ENCODE measurements at regions not wholly inside any gene's neighbourhood (a gene's known extent, or its start where the extent isn't known, plus 50 kb on each side); places are given as distances from the start of the nearest gene placed in this dataset.

DNA sequence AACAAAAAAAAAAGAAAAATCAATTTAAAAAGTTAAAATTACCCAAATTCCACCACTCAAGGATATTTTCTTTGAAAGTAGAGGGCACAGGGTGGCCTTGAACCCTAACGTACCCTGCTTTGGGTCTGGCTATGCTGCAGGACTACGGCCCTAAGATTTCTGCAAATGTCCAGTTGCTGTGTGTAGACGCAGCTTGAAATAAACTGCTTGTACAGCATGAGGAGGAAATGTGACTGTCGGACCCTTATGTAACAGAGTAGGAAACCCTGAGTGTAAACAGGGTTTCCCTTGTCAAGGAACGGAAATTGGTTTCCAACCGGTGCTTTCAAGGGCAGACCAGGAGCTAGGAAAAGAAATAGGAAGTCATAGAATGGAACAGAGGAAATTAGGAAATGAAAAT lies 60.7 kb upstream of the SHLD1 start:
- TF ChIP-seq, protein P1, sequence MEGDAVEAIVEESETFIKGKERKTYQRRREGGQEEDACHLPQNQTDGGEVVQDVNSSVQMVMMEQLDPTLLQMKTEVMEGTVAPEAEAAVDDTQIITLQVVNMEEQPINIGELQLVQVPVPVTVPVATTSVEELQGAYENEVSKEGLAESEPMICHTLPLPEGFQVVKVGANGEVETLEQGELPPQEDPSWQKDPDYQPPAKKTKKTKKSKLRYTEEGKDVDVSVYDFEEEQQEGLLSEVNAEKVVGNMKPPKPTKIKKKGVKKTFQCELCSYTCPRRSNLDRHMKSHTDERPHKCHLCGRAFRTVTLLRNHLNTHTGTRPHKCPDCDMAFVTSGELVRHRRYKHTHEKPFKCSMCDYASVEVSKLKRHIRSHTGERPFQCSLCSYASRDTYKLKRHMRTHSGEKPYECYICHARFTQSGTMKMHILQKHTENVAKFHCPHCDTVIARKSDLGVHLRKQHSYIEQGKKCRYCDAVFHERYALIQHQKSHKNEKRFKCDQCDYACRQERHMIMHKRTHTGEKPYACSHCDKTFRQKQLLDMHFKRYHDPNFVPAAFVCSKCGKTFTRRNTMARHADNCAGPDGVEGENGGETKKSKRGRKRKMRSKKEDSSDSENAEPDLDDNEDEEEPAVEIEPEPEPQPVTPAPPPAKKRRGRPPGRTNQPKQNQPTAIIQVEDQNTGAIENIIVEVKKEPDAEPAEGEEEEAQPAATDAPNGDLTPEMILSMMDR (tag by site-specific recombination; IDR thresholded peaks at IDR 0.05): no peak
- TF ChIP-seq, protein P2, sequence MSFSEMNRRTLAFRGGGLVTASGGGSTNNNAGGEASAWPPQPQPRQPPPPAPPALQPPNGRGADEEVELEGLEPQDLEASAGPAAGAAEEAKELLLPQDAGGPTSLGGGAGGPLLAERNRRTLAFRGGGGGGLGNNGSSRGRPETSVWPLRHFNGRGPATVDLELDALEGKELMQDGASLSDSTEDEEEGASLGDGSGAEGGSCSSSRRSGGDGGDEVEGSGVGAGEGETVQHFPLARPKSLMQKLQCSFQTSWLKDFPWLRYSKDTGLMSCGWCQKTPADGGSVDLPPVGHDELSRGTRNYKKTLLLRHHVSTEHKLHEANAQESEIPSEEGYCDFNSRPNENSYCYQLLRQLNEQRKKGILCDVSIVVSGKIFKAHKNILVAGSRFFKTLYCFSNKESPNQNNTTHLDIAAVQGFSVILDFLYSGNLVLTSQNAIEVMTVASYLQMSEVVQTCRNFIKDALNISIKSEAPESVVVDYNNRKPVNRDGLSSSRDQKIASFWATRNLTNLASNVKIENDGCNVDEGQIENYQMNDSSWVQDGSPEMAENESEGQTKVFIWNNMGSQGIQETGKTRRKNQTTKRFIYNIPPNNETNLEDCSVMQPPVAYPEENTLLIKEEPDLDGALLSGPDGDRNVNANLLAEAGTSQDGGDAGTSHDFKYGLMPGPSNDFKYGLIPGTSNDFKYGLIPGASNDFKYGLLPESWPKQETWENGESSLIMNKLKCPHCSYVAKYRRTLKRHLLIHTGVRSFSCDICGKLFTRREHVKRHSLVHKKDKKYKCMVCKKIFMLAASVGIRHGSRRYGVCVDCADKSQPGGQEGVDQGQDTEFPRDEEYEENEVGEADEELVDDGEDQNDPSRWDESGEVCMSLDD (tag by site-specific recombination; IDR thresholded peaks at IDR 0.05): no peak
- TF ChIP-seq ZBTB1 (tag by site-specific recombination; IDR thresholded peaks at IDR 0.05) (no peak), ZBTB8A (tag by site-specific recombination; IDR thresholded peaks at IDR 0.05) (no peak), YY1 (tag by site-specific recombination; IDR thresholded peaks at IDR 0.05) (no peak)
- TF ChIP-seq, protein P3, sequence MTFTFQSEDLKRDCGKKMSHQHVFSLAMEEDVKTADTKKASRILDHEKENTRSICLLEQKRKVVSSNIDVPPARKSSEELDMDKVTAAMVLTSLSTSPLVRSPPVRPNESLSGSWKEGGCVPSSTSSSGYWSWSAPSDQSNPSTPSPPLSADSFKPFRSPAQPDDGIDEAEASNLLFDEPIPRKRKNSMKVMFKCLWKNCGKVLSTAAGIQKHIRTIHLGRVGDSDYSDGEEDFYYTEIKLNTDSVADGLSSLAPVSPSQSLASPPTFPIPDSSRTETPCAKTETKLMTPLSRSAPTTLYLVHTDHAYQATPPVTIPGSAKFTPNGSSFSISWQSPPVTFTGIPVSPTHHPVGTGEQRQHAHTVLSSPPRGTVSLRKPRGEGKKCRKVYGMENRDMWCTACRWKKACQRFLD (tag by site-specific recombination; IDR thresholded peaks at IDR 0.05): no peak
